ENCODE measurements at regions not wholly inside any gene's neighbourhood (a gene's known extent, or its start where the extent isn't known, plus 50 kb on each side); places are given as distances from the start of the nearest gene placed in this dataset.

GRCh38 chr18:70455731-70456130 is 166.9 kb downstream of the SOCS6 start:
- no peak for DNase-seq (ENCODE audit: low spot score)

- DNase-seq (ENCODE audit: low spot score), result peak; percentile 67
Observed at GRCh38 chr18:70454704-70455322, 166.0 kb downstream of the SOCS6 start.

GRCh38 chr18:70453058-70453775 is 164.4 kb downstream of the SOCS6 start:
- no peak for DNase-seq (ENCODE audit: low spot score)

- DNase-seq (ENCODE audit: low spot score), result no peak
Observed at GRCh38 chr18:70452501-70452900, 163.7 kb downstream of the SOCS6 start.

GRCh38 chr18:70450426-70451253 is 161.8 kb downstream of the SOCS6 start:
- DNase-seq (ENCODE audit: low spot score), result no peak

GRCh38 chr18:70448588-70448987 is 159.7 kb downstream of the SOCS6 start:
- DNase-seq (ENCODE audit: low spot score), result no peak

GRCh38 chr18:70446063-70446462 is 157.2 kb downstream of the SOCS6 start:
- DNase-seq (ENCODE audit: low spot score), result no peak

GRCh38 chr18:70442933-70443332 is 154.1 kb downstream of the SOCS6 start:
- no peak for DNase-seq (ENCODE audit: low spot score)

GRCh38 chr18:70432804-70433400 is 144.1 kb downstream of the SOCS6 start:
- DNase-seq (ENCODE audit: low spot score), result no peak

GRCh38 chr18:70431203-70431624 is 142.4 kb downstream of the SOCS6 start:
- DNase-seq (ENCODE audit: low spot score), result no peak

GRCh38 chr18:70430501-70431173 is 141.8 kb downstream of the SOCS6 start:
- no peak for DNase-seq (ENCODE audit: low spot score)

- DNase-seq (ENCODE audit: low spot score), result no peak
Observed at GRCh38 chr18:70429847-70430500, 141.1 kb downstream of the SOCS6 start.

- DNase-seq (ENCODE audit: low spot score), result no peak
Observed at GRCh38 chr18:70428439-70428838, 139.6 kb downstream of the SOCS6 start.

GRCh38 chr18:70426818-70427217 is 138.0 kb downstream of the SOCS6 start:
- DNase-seq (ENCODE audit: low spot score), result no peak

GRCh38 chr18:70425236-70425635 is 136.4 kb downstream of the SOCS6 start:
- DNase-seq (ENCODE audit: low spot score), result peak; percentile 51

- no peak for DNase-seq (ENCODE audit: low spot score)
Observed at GRCh38 chr18:70423988-70424387, 135.1 kb downstream of the SOCS6 start.

- DNase-seq (ENCODE audit: low spot score), result no peak
Observed at GRCh38 chr18:70423120-70423519, 134.3 kb downstream of the SOCS6 start.

- no peak for DNase-seq (ENCODE audit: low spot score)
Observed at GRCh38 chr18:70422391-70422965, 133.6 kb downstream of the SOCS6 start.

GRCh38 chr18:70421471-70422390 is 132.9 kb downstream of the SOCS6 start:
- DNase-seq (ENCODE audit: low spot score), result no peak

Data from D341Med (cell line).